ENCODE measurements at regions not wholly inside any gene's neighbourhood (a gene's known extent, or its start where the extent isn't known, plus 50 kb on each side); places are given as distances from the start of the nearest gene placed in this dataset.

DNA sequence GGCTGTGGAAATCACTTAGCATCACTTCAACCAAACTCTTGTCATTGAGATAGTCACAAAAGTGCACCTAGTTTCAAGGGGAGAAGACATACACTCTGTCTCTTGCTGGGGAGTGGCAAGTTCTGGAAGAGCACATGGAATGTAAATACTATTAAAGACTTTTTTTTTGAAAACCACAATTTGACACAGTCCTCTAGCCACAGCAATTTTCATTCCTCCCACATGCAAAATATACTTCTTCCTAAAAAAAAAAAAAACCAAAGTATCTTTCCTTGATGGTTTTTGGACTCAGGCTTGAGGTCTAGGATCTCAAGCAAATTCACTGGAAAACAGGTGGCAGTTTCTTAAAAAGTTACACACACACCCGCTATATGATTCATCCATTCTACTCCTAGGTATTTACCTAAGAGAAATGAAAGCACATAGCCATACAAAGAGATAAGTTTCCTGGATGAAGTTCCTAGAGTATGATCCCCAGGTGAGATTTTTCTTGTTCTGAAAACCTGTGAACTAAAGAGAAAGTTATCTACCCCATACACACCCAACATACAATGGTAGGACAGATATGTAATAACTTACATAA, 295.8 kb downstream of the SP3 start:
- no peaks in the 10 kb centered on the region for H3K4me1 ChIP-seq
- H3K27ac ChIP-seq, result no peak overlapping the region
- no peak for ATAC-seq
- no peaks in the 10 kb centered on the region for H3K27me3 ChIP-seq
- 100% methylated on average over 1 of the region's 1 CpG for WGBS, 2 donors (ENCODE audit: low coverage in 1 of 2)
- no peaks in the 10 kb centered on the region for H3K36me3 ChIP-seq
- H3K9me3 ChIP-seq, result no peaks in the 10 kb centered on the region
- no peak overlapping the region for H3K4me3 ChIP-seq
- TF ChIP-seq EP300 (IDR thresholded peaks at IDR 0.05), result no peak
- TF ChIP-seq POLR2A (IDR thresholded peaks at IDR 0.05), result no peak
- TF ChIP-seq, protein P1, sequence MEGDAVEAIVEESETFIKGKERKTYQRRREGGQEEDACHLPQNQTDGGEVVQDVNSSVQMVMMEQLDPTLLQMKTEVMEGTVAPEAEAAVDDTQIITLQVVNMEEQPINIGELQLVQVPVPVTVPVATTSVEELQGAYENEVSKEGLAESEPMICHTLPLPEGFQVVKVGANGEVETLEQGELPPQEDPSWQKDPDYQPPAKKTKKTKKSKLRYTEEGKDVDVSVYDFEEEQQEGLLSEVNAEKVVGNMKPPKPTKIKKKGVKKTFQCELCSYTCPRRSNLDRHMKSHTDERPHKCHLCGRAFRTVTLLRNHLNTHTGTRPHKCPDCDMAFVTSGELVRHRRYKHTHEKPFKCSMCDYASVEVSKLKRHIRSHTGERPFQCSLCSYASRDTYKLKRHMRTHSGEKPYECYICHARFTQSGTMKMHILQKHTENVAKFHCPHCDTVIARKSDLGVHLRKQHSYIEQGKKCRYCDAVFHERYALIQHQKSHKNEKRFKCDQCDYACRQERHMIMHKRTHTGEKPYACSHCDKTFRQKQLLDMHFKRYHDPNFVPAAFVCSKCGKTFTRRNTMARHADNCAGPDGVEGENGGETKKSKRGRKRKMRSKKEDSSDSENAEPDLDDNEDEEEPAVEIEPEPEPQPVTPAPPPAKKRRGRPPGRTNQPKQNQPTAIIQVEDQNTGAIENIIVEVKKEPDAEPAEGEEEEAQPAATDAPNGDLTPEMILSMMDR (IDR thresholded peaks at IDR 0.05), result no peak
- TF ChIP-seq POLR2AphosphoS5 (IDR thresholded peaks at IDR 0.05), result no peak

DNA sequence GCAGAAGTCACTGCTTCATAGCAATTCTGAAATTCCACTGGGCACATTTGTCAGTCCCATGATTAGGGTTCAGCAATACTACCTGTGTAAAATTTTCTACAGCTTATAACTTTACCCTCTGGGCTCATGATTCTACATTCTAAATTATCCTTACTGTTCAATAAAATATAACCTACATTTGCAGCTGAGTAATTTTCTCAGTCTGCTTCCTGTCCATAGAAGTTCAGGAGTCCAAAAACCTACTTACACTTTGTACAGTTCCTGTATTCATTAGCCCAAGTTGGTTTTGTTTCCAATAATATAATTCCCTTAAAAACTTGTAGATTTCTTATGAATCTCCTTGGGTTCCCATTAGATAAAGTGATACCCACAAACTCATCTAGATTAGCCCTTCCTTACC, 295.3 kb downstream of the SP3 start:
- H3K9me3 ChIP-seq, result no peaks in the 10 kb centered on the region
- TF ChIP-seq EP300 (IDR thresholded peaks at IDR 0.05), result no peak
- TF ChIP-seq, protein P1 (IDR thresholded peaks at IDR 0.05), result no peak
- TF ChIP-seq POLR2AphosphoS5 (IDR thresholded peaks at IDR 0.05), result no peak
- TF ChIP-seq POLR2A (IDR thresholded peaks at IDR 0.05), result no peak
- peaks cover under 1% of the 10 kb centered on the region for H3K27me3 ChIP-seq
- no peaks in the 10 kb centered on the region for H3K36me3 ChIP-seq
- no peaks in the 10 kb centered on the region for H3K4me1 ChIP-seq
- no peak overlapping the region for H3K27ac ChIP-seq
- no peak overlapping the region for H3K4me3 ChIP-seq
- no peak for ATAC-seq

DNA sequence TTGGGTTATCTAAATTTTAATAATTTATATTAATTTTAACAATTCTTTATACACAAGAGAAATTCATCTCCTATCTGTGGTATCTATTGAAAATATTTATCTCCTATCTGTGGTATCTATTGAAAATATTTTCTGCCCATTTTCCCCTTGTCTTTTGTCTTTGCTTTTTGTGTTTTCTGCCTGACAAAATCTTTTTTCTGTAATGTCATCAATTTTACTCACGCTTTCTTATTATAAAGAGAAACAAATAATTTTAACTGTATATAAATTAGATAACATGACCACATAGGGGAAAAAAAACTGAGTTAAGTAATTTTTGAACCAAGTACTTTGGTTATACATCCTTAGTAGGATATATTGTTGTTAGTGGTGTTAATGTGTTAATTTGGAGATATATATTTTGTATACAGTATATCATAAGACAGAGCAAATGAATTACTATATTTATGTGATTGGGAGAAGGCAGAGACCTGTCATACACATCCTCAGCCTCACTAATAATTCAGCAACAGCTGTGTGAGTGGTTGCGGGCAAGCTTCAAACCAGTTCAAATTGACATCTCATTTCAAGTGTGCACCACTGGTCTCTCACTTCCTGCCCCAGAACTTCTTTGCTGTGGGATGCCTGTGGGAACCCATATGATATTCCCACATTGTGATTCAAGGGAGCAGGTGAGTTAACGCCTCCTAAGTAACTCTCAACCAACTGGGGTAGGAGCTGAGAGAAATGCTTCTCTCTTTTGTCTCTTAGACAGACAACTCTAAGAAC, 292.4 kb downstream of the SP3 start:
- Histone ChIP-seq H3K4me3 (no peak overlapping the region), H3K27me3 (peaks cover 13% of the 10 kb centered on the region), H3K27ac (no peak overlapping the region), H3K4me1 (no peaks in the 10 kb centered on the region), H3K36me3 (no peaks in the 10 kb centered on the region), H3K9me3 (no peaks in the 10 kb centered on the region)
- TF ChIP-seq, protein P1 (IDR thresholded peaks at IDR 0.05), result no peak
- TF ChIP-seq EP300 (IDR thresholded peaks at IDR 0.05) (no peak), POLR2A (IDR thresholded peaks at IDR 0.05) (no peak), POLR2AphosphoS5 (IDR thresholded peaks at IDR 0.05) (no peak)
- no peak for ATAC-seq
- 92 to 100% methylated on average over 3 of the region's 3 CpGs for WGBS, 2 donors (ENCODE audit: low coverage in 1 of 2)

DNA sequence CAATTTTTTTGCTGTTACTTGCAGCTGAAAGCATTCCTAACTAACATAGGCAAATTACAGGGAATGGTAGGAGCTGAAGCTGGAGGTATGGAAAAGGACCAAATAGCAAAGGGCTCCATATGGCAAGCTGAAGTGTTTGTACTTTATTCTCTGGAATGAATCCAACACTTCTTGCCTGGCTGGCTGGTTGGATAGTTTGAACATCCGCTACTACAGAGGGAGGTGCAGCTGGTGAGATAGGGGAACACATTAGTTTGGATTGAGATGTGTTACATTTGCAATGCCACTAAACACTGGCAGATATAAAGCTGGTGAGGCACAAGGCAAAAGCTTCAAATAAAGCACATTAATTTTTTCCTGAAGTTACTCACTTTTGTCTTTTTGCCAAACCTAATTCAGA, 291.5 kb downstream of the SP3 start:
- WGBS, 2 donors (ENCODE audit: low coverage in 1 of 2), result 64 to 100% methylated on average over 1 of the region's 1 CpG
- Histone ChIP-seq H3K9me3 (no peaks in the 10 kb centered on the region), H3K36me3 (no peaks in the 10 kb centered on the region), H3K4me3 (no peak overlapping the region), H3K27ac (no peak overlapping the region), H3K27me3 (peaks cover 13% of the 10 kb centered on the region), H3K4me1 (no peaks in the 10 kb centered on the region)
- TF ChIP-seq, protein P1 (IDR thresholded peaks at IDR 0.05), result no peak
- no peak for TF ChIP-seq POLR2A (IDR thresholded peaks at IDR 0.05)
- ATAC-seq, result no peak

DNA sequence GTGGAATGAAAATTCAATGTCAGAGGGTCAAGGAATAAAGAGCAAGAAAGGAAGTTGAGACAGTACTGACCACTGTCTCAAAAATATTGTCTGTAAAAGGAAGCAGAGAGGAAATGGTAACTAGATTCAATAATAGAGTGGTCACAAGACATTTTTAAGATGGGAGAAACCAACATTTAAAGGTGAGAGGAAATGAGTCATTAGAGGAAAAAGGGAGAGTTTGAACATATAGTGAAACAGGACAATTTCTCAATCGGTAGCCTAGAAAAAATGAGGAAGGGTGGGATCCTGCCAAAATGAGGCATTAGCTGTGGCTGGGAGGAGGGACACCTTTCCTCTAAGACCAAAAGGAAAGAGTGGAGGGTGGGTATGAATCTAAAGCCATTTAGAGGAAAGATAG, 288.5 kb downstream of the SP3 start:
- no peak for TF ChIP-seq EP300 (IDR thresholded peaks at IDR 0.05)
- no peak for TF ChIP-seq POLR2A (IDR thresholded peaks at IDR 0.05)
- TF ChIP-seq POLR2AphosphoS5 (IDR thresholded peaks at IDR 0.05), result no peak
- TF ChIP-seq, protein P1 (IDR thresholded peaks at IDR 0.05), result no peak
- H3K4me1 ChIP-seq, result no peaks in the 10 kb centered on the region
- WGBS, 2 donors (ENCODE audit: low coverage in 1 of 2), result 43 to 75% methylated on average over 1 of the region's 1 CpG
- H3K27ac ChIP-seq, result no peak overlapping the region
- H3K36me3 ChIP-seq, result no peaks in the 10 kb centered on the region
- H3K9me3 ChIP-seq, result peaks cover 0 to 9% (median 0%) of the 10 kb centered on the region in 3 donors
- ATAC-seq, result no peak
- H3K4me3 ChIP-seq, result no peak overlapping the region
- peaks cover 17% of the 10 kb centered on the region for H3K27me3 ChIP-seq

All from gastroesophageal sphincter (tissue), 4 donors.